Frontal cortex (tissue), 3 donors: ENCODE measurements at regions not wholly inside any gene's neighbourhood (a gene's known extent, or its start where the extent isn't known, plus 50 kb on each side); places are given as distances from the start of the nearest gene placed in this dataset.

ENCODE experiments used
- DNase-seq, 2 donors: peaks; one replicate each; pipeline ENCODE4 v3.0.0; 2012; ENCODE audit warnings: low spot score in 2 of 2
- FAIRE-seq: peaks from 2 replicates; lab custom pipeline; 2012; peaks lifted over from hg19 to GRCh38; lab: Jason Lieb, UNC
- donor health status: control.
- donor health status: control.
- donor health status: control.

DNA sequence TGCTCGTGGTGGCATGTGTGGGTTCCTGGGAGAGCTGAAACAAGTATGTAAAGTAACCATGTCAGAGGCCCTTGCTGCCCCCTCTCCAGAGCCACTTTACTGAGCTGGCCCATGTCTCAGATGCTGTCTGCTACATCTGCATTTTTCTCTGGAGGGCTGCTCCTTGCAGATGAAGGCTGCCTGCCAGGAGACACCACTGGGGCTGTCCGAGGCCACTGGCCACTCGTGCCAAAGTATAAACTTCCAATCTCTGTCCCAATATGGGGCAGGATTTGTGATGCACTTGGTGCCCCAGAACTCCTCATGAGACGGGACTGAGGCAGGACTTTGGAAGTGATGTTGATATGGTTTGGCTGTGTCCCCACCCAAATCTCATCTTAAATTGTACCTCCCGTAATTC, 478.4 kb upstream of the B3GAT1 start:
- DNase-seq = no peak
- no peak for FAIRE-seq

DNA sequence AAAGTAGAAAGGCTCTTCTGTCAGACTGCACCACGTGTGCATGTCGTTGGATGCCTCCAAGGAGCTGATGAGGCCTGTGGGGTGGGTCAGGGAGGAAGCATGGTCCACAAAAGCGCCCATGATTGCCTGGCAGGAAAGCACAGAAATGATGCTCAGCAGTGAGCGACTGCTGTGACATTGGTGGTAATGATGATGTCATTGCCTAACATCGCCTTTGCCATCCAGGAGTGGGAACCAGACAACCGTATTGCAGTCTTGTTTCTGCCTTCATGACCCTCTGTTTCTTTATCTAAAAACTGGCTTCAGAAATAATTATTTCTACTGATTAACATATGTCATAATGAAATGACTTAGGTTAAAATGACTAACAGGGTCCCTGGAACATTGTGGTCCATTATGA, 477.8 kb upstream of the B3GAT1 start:
- DNase-seq (no peak), FAIRE-seq (no peak)

DNA sequence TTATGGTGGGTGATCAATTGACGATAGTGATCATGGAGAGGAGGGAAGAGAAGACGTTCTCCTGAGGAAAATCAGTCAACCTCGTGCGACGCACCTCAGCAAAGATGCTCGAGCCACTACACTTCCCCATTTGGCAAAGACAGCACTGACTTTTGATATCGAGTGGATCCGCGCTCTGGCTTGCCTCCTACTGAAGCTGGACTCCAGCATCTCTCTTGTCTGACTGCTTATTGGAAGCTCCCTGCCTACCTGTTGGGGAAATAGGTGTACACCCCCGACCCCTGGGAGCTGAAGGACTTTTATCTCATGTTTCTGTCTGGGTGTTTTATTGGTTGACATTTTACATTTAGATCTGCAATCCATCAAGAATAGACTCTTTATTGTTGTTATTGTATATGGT, 476.8 kb upstream of the B3GAT1 start:
- DNase-seq = no peak
- no peak for FAIRE-seq

DNA sequence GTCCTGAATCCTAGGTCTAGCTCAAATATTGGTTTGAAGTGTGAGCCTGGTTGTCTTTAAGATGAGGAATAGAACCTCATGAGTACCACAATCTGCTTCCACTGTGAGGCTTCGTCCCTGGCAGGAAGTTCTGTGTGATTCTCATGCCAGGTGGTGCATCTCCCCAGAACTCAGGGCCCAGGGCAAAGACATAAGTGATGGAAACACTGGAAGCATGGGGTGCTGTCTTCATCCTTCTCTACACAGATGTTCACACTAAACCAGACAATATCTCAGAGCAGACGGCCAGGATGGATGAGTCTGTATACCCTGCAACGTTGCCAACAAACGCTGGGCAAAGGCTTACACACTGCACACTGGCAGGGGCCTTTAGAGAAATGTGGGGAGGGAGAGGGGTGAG, 475.9 kb upstream of the B3GAT1 start:
- no peak for DNase-seq

DNA sequence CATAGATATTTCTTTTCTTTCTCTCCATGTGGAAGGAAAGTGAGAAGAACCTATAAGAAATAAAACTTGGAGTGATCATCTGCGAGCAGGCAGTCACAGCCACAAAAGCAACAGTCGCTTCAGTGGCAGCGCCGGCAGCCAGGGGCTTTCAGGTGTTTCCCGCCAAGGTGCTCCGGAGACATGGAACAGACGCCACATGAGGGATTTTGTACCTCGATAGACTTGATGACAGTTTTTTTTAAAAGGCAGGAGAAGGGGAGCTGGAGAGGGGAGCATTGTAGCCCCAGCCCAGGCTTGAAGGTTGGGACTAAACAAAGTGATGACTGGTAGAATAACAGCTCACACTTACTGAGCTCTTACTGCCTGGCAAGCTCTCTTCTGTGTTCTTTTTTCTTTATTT, 471.4 kb upstream of the B3GAT1 start:
- FAIRE-seq = no peak
- DNase-seq = no peak

More for the DNA sequence above, 475.9 kb upstream of the B3GAT1 start:
- no peak for FAIRE-seq

DNA sequence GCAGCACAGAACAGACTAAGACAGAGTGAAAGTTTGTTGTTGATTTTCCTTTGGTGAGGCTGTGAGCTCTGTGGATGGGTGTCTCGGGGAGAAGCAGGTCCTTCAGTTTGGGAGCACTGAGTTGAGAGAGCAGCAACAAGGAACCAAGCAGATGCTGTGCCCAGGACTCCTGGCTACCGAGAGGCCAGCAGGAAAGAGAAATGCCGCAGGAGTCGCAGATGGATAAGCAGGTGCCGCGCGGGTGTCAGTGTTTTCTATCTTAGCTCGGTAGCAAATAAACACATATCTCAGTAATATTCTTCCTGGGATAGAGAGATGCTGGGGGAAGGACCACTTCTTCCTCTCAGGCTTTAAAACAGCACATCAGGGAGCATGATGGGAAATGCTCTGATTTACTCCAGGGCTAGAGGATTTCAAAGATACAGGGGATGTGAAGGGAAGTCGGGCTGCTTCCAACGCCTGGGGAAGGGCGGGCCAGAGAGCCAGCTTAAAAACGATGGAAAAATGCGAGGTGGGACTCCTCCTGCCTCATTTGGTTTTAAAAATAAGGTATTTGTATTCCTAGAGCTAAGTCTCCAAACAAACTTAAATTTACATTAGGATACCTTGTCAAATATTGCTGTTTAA, 470.7 kb upstream of the B3GAT1 start:
- FAIRE-seq (no peak), DNase-seq (no peak)

DNA sequence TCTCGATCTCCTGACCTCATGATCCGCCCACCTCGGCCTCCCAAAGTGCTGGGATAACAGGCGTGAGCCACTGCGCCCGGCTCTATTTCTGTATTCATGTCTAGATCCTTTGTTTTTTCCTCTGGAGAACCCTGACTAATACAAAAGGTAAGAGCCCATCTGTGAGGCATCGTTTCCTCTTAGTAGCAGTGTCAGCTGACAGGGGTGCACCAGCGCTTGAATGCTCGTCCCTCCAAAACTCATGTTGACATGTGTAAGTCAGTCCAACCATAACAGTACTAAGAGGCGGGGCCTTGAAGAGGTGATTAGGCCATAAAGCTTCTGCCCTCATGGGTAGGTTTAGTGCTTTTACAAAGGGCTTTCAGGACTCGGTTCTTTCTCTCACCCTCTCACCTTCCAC, 470.1 kb upstream of the B3GAT1 start:
- DNase-seq (no peak), FAIRE-seq (no peak)

DNA sequence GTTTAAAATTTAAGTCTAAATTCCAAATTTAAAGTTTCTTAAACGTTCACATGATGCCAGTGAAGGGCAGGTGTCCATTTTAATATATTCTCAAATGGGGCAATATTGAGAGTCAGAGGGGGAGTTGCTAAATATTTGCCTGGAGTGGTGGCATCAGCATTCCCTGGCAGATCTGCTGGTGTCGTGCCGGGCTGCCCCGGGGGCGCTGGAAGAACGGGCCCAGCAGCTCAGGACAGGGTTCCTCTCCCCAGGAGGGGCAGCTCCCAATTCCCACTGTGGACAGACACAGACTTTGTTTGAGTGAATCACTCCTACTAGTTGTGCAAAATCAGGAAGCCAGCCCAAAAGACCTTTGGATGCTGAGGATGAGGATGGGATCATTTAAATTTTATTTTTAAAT, 468.7 kb upstream of the B3GAT1 start:
- DNase-seq (no peak), FAIRE-seq (no peak)

DNA sequence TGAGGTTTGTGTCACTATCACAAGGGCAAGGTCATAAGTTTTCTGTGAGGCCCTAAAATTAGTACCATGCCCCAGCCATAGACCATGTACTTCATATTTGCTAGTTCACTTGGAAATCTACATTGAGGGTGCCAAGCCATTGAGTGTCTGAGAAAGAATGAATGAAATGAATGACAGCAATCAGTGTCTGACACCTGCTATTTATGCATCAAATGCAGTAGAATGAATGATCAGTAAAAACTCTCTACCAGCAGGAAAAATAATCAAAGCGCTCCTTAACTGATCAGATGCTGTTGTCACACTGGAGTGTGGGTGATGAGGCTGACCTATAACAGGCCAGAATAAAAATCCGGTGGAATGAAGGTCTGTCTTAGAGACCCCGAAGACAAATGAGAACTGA, 467.9 kb upstream of the B3GAT1 start:
- no peak for FAIRE-seq
- no peak for DNase-seq

DNA sequence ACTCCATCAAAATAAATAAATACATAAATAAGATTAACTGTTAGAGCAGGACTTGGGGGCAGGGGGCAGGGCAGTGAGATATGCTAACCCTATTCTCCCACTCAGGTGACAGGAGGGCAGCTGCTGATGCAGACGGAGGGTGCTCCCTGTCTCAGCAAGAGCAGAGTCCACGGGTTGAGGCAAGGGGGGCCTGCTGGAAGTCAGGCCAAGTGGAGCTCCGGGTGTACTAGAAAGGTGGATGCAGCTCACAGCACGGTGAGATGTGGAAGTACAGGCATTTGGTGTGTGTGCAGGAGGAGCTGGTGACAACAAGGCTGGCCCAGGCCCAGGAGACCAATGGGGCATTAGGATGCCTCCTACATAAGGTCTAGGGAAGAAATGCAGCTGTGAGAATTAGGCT, 467.3 kb upstream of the B3GAT1 start:
- no peak for DNase-seq

DNA sequence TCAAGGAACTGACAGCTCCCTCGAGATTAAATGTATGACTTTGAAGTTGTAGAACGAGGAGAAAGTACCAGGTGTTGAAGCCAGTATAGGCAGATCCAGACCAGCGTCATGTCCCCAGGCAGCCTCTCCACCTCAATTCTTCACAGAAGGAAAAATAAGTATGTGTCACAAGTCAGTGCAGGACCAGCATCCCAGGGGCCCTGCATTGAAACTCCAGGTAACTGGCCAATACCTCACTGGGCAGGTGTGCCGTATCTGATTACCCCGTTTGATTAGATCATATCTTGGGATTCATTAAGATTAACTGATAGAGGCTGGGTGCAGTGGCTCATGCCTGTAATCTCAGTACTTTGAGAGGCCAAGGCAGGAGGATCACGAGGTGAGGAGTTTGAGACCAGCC, 466.7 kb upstream of the B3GAT1 start:
- FAIRE-seq (no peak), DNase-seq (no peak)

More for the DNA sequence above, 467.3 kb upstream of the B3GAT1 start:
- FAIRE-seq = no peak

DNA sequence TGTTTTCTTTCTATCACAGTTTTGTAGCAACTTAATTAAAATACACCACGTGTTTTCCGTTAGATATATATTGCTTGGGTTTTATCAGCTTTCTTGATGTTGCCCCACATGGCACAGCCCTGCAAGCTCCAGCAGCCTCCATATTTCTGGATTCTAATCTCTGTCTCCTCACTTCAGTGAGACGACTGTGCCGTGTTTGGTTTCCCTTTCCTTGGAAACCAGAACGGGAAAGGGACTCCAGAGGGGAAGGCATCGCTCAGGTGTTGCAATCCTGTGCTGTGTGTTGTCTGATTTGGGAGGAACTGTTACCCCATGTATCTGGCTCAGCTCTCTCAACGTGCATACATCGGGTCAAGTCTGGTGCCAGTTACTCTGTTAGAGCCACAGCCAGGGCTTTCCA, 464.2 kb upstream of the B3GAT1 start:
- DNase-seq (no peak), FAIRE-seq (no peak)

DNA sequence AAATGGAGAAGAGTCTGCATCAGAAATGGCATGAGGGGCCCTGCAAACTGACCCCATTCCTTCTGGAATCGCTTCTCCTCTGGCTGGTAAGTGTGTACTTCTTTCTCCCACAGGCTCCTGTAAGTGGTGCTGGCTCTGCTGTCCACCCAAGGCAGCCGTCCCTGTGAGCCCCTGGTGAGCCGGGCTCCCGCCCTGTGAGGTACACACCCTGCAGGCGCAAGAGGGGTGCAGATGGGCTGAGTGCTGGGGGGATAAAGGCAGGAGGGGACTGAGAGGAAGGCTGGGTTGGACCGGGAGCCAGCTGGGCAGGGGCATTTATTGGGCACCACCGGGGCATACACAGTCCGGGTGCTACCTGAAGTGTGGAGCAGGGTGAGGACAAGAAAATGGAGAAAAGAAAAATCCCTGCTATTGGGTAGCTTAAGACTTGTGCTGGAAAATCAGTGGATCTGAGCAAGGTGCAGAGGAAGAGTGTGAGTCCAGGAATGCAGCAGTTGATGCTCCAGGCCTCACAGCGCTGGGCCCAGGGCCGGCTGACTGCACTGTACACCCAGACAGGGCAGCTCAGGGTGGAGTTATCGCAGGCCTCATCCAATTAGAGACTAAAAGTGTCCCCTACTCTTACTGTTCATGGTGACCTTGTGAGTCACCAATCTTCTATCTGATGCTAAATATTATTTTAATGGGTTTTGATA, 455.1 kb upstream of the B3GAT1 start:
- DNase-seq (no peak), FAIRE-seq (no peak)

DNA sequence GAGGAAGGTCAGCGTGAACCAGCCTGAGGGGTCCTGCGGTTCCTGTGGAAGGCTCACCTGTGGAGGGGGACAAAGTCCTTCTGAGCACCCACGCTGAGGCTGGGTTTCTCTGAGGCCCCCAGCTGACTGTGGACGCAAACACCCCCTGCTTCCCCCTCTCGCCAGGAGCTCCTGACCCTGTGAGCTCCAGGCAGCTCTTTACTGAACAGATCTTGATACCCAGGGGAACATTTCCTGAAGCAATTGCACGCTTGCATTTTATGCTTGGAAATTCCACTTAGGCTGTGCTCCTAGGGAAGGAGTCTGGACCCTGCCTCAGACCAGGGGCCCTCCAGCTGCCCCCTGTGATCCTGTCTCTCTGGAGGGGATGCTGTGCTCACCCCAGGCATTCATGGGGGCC, 454.2 kb upstream of the B3GAT1 start:
- no peak for DNase-seq
- FAIRE-seq = no peak

DNA sequence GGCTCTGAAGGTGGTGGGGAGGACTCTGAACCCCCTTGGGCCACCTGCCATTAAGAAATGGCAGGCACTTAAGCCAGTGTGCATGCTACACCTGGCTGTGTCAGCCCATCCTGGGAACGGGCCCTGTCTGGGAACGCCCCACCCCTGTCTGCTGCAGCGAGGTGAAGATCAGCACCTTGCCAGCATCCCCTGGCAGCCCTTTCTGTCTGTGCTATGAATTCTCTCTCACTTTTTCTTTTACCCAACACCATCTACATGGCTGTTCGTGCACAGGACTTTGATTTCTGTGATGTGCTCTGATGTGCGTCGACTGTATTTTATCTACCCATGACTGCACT, 452.9 kb upstream of the B3GAT1 start:
- no peak for DNase-seq
- no peak for FAIRE-seq

DNA sequence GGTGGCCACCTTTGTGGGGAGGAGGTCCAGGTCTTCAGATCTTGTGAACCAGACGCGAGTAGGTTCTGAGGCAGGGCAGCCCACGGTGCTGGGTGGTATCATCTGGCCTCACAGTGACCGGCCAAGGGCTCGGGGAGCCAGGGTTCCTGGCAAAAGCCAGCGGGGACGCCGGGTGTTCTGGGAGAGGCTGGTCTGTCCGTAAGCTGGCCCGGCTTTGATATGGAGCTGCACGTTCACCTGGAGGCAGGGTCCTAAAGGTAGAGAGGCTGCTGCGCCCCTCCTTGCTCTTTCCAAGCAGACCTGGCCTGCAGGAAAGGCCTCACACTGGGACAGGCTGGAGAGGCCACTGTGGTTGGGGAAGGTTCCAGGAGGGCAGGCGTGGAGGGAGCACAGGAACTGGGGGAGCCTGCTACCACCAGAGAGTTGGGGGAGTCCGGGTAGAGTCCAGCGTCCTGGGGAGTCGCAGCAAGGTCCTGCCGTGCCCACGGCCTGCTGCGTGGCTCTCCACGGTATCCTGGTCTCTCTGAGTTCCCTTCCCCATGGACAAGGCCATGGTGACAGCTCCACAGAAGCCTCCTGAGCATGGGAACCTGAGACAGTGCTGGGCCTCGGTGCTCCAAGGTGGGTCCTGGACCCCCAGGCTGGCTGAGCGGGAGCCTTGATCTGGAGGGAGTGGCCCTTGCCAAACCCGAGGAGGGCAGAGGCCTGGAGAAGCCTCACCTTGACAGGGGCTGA, 452.4 kb upstream of the B3GAT1 start:
- DNase-seq (no peak), FAIRE-seq (no peak)

DNA sequence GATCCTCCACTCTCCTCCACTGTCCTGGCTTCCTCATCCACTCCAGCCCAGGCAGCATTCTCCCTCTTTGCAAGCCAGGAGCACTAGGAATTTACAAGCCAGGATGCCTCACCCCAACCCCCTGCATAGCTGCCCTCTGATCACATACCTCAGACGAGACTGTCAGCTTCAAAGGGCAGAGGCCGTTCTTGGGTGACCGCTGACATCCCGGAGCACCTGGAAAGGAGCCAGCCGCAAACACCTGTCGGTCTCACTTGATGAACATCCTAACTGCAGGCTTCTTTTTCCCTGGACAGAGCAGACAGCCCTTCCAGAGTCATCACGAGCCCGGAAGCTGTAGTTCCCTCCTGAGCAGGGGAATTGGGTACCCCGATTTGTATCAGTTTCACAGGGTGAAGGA, 451.3 kb upstream of the B3GAT1 start:
- FAIRE-seq (no peak), DNase-seq (no peak)

DNA sequence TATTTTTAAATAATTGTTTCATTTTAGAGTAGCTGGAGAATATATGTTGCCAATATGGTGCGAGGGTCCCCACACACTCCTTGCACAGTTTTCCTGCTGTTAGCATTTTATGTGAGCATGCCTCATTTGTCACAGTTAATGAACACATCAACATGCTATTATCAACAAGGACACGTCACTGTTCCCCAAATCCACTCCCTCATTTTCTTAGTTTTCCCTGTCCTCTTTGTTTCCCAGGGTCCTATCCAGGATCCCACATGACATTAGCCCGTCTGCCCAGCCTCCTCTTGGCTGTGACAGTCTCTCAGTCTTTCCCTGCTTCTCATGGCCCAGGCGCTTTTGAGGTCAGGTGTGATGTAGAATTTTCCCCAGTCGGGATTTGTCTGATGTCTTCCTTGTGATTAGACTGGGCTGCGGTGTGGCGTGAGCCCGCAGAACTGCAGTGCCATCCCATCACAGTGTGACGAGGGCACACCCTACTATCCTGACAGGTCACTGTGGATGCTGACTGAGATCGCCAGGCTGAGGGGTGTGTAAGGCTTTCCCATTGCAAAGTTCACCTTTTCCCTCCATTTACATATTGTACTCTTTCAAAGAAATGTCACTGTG, 450.6 kb upstream of the B3GAT1 start:
- FAIRE-seq = no peak
- DNase-seq = no peak

DNA sequence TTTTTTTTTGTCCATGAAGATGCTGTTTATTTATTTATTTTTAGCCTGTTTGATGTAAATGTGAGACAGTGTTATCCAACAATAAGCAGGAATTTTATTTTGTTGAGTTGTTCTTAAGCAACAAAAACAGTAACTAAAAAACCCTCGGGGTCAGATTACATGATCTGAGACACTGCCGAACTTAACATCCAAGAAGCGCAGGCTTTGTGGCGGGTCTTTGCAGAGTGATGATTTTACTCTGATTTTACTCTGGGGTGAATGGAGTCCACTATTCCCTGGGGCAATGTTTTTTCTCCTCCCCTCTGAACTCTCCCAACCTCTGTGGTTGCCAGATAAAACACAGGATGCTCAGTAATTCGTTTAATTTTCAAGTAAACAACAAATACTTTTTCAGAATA, 450.1 kb upstream of the B3GAT1 start:
- no peak for DNase-seq
- no peak for FAIRE-seq

DNA sequence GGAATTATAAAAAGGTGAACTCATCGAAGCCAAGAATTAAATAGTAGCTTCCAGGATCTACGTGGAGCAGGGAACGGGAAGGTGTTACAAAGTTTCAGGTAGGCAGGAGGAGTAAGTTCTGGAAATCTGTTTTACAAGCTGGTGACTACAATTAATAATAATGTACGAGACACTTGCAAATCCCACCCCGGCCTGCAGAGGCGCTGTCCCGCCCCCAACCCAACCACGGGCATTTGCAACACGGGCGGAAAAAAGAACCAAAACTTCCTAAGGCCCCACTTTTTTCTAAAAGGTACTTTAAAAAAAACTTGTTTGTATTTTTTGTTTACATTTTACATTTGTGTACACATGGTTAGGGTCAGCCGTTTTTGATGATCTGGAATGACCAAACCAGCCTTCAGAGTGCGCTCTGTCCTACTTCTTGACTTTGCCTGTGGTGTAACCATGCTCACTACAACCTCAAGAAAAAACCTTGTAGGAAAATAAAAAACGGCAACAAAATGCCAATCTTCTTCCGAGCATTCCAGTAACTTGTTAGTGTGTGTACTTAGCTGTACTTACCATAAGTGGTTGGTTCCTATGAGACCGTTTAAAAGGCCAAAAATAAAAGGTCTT, 449.6 kb upstream of the B3GAT1 start:
- no peak for FAIRE-seq
- DNase-seq = no peak
